Fibroblast of villous mesenchyme (primary cell): ENCODE measurements at regions not wholly inside any gene's neighbourhood (a gene's known extent, or its start where the extent isn't known, plus 50 kb on each side); places are given as distances from the start of the nearest gene placed in this dataset.

ENCODE experiments used
- DNase-seq: peaks from one replicate; pipeline ENCODE4 v3.0.0-alpha.2; 2010; ENCODE audit warnings: low read depth
- H3K4me3 ChIP-seq: 2 replicates; pipeline ENCODE4 v1.5.1; 2011; ENCODE audit warnings: low read depth, mild to moderate bottlenecking, low read length
- TF ChIP-seq, protein P1 (sequence below): IDR thresholded peaks from 2 replicates; pipeline ENCODE4 v1.5.1; 2012; ENCODE audit warnings: low read depth, mild to moderate bottlenecking, low read length; ENCODE audit not compliant: insufficient read depth

- TF ChIP-seq, protein P1, sequence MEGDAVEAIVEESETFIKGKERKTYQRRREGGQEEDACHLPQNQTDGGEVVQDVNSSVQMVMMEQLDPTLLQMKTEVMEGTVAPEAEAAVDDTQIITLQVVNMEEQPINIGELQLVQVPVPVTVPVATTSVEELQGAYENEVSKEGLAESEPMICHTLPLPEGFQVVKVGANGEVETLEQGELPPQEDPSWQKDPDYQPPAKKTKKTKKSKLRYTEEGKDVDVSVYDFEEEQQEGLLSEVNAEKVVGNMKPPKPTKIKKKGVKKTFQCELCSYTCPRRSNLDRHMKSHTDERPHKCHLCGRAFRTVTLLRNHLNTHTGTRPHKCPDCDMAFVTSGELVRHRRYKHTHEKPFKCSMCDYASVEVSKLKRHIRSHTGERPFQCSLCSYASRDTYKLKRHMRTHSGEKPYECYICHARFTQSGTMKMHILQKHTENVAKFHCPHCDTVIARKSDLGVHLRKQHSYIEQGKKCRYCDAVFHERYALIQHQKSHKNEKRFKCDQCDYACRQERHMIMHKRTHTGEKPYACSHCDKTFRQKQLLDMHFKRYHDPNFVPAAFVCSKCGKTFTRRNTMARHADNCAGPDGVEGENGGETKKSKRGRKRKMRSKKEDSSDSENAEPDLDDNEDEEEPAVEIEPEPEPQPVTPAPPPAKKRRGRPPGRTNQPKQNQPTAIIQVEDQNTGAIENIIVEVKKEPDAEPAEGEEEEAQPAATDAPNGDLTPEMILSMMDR: no peak
- no peak overlapping the region for H3K4me3 ChIP-seq
- no peak for DNase-seq
These were observed 663.9 kb upstream of the CHAC2 start for GRCh38 chr2:53103679-53104078.

DNA sequence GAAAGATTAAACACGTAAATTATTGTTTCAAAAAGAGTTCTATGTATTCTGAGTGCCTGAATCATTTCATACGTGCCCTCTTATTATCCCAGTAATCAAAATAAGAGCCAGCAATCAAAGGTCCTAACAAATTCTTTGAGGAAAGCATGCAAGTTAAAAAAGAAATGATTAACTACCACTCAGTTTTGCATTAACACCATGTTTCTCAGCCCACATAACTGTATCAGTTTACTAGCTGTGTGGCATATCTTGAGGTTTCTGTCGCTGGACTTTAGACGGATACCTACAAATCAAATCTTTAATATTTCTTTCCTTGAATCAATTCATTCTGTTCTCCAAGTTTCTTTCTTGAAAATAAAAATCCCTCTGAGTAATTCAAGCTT lies 668.9 kb upstream of the CHAC2 start:
- TF ChIP-seq, protein P1: no peak
- DNase-seq: no peak
- H3K4me3 ChIP-seq: no peak overlapping the region

DNA sequence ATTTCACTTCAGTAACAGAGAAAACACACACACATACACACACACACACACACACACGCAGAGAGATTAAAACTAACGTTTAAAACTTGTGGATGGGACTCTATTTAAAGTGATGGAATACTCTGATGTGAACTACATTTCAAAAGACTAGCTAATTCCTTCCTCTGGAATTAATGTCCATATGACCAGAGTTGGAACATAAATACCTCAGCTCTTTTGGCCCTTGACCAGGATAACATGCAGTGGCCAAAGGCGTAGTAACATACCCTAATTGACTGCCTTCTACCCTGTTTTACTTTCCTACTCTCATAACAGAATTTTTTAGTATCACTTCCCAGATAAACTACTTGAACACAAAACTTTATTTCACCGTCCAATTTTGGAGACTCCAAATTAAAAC lies 671.3 kb upstream of the CHAC2 start:
- DNase-seq: no peak
- H3K4me3 ChIP-seq: no peak overlapping the region
- TF ChIP-seq, protein P1: no peak

DNA sequence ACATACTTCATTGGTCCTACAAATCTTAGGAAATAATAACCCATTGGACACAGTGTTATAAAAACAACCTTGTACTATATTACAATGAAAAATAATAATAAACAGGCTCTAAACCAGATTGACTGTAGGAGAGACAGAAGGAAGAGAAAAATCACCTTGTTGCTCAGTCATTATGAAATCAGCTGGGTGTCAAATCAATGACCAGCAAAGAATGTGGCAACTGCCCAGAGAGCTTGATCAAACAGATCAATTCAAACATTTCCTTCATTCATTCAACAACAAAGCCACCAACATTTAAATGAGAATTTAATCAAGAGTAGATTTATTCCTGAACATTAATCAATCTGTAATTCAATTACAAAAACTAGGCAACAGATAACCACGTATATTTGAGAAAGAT lies 671.9 kb upstream of the CHAC2 start:
- TF ChIP-seq, protein P1: no peak
- H3K4me3 ChIP-seq: no peak overlapping the region
- no peak for DNase-seq

GRCh38 chr2:53095227-53095626 lies 672.4 kb upstream of the CHAC2 start:
- TF ChIP-seq, protein P1: no peak
- H3K4me3 ChIP-seq: no peak overlapping the region
- no peak for DNase-seq

- no peak overlapping the region for H3K4me3 ChIP-seq
- no peak for DNase-seq
- TF ChIP-seq, protein P1: no peak
These were observed 674.2 kb upstream of the CHAC2 start for GRCh38 chr2:53093355-53093754.

DNA sequence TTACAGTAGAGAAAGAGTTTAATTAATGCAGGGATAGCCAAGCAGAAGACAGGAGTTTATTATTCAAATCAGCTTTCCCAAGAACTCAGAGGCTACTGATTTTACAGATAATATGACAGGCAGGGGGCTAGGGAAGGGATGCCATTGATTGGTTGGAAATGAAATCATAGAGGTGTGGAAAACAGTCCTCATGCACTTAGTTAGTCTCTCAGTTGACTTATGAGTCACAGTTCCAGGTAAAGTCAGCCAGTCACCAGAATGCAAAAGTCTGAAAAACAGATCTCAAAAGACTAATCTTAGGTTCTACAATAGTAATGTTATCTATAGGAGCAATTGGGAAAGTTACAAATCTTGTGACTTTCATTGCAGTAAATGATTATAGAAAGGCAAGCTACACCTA lies 676.4 kb upstream of the CHAC2 start:
- H3K4me3 ChIP-seq: no peak overlapping the region
- TF ChIP-seq, protein P1: no peak
- no peak for DNase-seq
